ENCODE measurements at regions not wholly inside any gene's neighbourhood (a gene's known extent, or its start where the extent isn't known, plus 50 kb on each side); places are given as distances from the start of the nearest gene placed in this dataset.

DNA sequence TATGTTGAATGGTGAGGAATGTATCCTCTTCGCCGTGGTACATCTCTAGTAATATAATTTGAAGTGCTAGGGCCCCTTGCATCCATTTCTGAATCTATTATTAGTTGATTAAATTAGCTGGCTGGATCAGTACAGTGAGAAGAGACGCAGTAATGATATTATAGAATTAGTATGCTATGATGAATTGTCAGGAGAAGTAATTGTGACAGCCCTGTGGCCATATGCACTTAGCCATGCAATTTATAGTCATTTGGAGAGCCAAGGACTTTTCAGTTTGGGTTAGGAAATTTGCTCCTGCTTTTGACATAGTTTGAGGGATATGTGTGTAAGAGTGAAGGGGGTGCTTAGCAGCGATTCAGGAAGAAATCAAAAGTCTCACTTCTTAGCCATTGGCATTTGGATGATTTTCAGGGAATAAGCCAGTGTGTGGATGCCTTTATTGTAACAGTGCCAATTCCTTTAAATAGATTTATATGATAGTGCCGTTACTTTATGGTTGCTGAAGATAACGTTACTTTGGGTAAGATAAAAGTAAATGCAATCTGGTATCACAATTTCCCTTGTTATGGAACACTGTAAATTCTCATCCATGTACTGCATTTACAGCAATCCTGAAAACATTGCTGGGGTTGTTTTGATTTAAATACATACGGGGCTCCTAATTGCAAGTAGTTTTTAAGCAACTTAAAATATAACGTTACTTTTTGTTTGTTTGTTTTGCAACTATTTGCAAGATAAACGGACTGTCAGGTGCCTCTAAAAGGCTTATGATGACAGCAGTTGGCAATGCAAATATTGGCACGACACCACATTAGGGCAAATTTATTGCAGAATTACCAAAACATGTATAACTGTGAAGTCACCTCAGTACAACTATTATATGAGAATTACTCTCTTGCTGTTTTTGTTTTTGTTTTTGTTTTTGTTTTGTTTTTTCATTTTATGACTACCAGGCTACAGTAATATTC lies 875.4 kb upstream of the WWC1 start:
- TF ChIP-seq, protein P1, sequence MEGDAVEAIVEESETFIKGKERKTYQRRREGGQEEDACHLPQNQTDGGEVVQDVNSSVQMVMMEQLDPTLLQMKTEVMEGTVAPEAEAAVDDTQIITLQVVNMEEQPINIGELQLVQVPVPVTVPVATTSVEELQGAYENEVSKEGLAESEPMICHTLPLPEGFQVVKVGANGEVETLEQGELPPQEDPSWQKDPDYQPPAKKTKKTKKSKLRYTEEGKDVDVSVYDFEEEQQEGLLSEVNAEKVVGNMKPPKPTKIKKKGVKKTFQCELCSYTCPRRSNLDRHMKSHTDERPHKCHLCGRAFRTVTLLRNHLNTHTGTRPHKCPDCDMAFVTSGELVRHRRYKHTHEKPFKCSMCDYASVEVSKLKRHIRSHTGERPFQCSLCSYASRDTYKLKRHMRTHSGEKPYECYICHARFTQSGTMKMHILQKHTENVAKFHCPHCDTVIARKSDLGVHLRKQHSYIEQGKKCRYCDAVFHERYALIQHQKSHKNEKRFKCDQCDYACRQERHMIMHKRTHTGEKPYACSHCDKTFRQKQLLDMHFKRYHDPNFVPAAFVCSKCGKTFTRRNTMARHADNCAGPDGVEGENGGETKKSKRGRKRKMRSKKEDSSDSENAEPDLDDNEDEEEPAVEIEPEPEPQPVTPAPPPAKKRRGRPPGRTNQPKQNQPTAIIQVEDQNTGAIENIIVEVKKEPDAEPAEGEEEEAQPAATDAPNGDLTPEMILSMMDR (IDR thresholded peaks at IDR 0.05): no peak
- no peak for TF ChIP-seq EZH2 (IDR thresholded peaks at IDR 0.05; ENCODE audit: borderline replicate concordance, insufficient read depth, low read depth, low read length, poor library complexity, severe bottlenecking)
